ENCODE measurements at regions not wholly inside any gene's neighbourhood (a gene's known extent, or its start where the extent isn't known, plus 50 kb on each side); places are given as distances from the start of the nearest gene placed in this dataset.

DNA sequence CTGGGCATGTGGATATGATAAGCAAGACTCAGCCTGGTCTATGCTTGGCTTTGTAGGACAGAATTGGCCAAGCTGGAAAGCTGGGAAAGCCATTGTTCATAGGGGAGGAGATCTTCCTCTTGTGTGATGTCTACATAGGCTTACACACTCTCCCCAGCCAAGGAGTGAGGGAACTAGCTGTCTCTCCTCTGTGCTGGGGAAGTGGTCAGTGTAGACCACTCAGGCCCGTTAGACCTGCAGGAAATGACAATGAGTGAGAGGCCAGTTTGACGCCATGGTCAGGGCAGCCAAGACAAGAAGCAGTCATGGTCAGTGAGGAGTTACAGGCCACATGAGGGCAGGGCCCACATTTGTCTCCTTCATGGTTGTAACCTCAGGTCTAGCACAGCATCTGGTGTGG, 159.1 kb upstream of the KL start:
- TF ChIP-seq CTCF (IDR thresholded peaks at IDR 0.05; ENCODE audit: low read length) (no peak), EZH2 (IDR thresholded peaks at IDR 0.05; ENCODE audit: borderline replicate concordance, low read length) (no peak)

Data from OCI-LY1 (cell line).